Breast epithelium (tissue), 3 donors: ENCODE measurements at regions not wholly inside any gene's neighbourhood (a gene's known extent, or its start where the extent isn't known, plus 50 kb on each side); places are given as distances from the start of the nearest gene placed in this dataset.

Experiments
- CTCF ChIP-seq, 3 donors: fragments of 450-650 bp; IDR thresholded peaks; one replicate each; pipeline ENCODE4 v1.5.1; 2016 to 2017; ENCODE audit warnings: antibody characterized with exemption in 3 of 3, mild to moderate bottlenecking in 3 of 3, moderate library complexity in 3 of 3
- POLR2A ChIP-seq: fragments of 450-650 bp; IDR thresholded peaks from one replicate; pipeline ENCODE4 v1.6.1; 2016; ENCODE audit warnings: antibody characterized with exemption, mild to moderate bottlenecking, moderate library complexity
- POLR2AphosphoS5 ChIP-seq, 3 donors: sonication (generic); formaldehyde crosslinking; IDR thresholded peaks; one replicate each; pipeline ENCODE4 v1.6.1; 2017; ENCODE audit warnings: antibody characterized with exemption in 3 of 3

- TF ChIP-seq CTCF (IDR thresholded peaks at IDR 0.05) (no peak), POLR2A (no peak), POLR2AphosphoS5 (IDR thresholded peaks at IDR 0.05) (no peak)
These were observed 216.4 kb upstream of the GJB5 start for GRCh38 chr1:34538481-34538880.
